Testis (tissue), 2 donors: ENCODE measurements at regions not wholly inside any gene's neighbourhood (a gene's known extent, or its start where the extent isn't known, plus 50 kb on each side); places are given as distances from the start of the nearest gene placed in this dataset.

ENCODE experiments used
- CTCF ChIP-seq, 3 experiments: fragments of 450-650 bp in 2 of 3; fragments of 200-600 bp in 1 of 3; sonication (generic) in 1 of 3; IDR thresholded peaks; one replicate each; pipeline ENCODE4 v1.5.1; 2016 to 2019; ENCODE audit warnings: antibody characterized with exemption in 3 of 3, mild to moderate bottlenecking in 2 of 3, moderate library complexity in 1 of 3
- POLR2A ChIP-seq: fragments of 450-650 bp; IDR thresholded peaks from one replicate; pipeline ENCODE4 v1.6.1; 2017; ENCODE audit warnings: antibody characterized with exemption, mild to moderate bottlenecking, moderate library complexity

- TF ChIP-seq CTCF (IDR thresholded peaks at IDR 0.05) (no peak), POLR2A (no peak)
Measured at GRCh38 chr17:77756028-77756427, 202.5 kb upstream of the TNRC6C start.
